NCI-H128 (cell line): ENCODE measurements at regions not wholly inside any gene's neighbourhood (a gene's known extent, or its start where the extent isn't known, plus 50 kb on each side); places are given as distances from the start of the nearest gene placed in this dataset.

Experiments
- DNase-seq: peaks from one replicate; lab custom pipeline; 2025; ENCODE audit not compliant: unreplicated experiment; lab: John Stamatoyannopoulos, UW

- DNase-seq, result no peak
These were observed 130.1 kb downstream of the C9orf50 start for GRCh38 chr9:129490583-129491486.

- DNase-seq, result no peak
These were observed 130.9 kb downstream of the C9orf50 start for GRCh38 chr9:129489838-129490582.

- DNase-seq, result no peak
These were observed 133.0 kb downstream of the C9orf50 start for GRCh38 chr9:129487658-129488483.

- DNase-seq, result no peak
These were observed 133.9 kb downstream of the C9orf50 start for GRCh38 chr9:129486756-129487657.

- DNase-seq, result no peak
These were observed 135.6 kb downstream of the C9orf50 start for GRCh38 chr9:129485145-129485774.

- no peak for DNase-seq
These were observed 136.4 kb downstream of the C9orf50 start for GRCh38 chr9:129484352-129485000.

- peak; percentile 23 for DNase-seq
These were observed 137.2 kb downstream of the C9orf50 start for GRCh38 chr9:129483415-129484351.

GRCh38 chr9:129482521-129483414, 138.1 kb downstream of the C9orf50 start:
- peak; percentile 75 for DNase-seq

GRCh38 chr9:129481810-129482511, 138.9 kb downstream of the C9orf50 start:
- DNase-seq, result no peak

GRCh38 chr9:129481424-129481809, 139.5 kb downstream of the C9orf50 start:
- DNase-seq, result no peak

- DNase-seq, result no peak
These were observed 140.2 kb downstream of the C9orf50 start for GRCh38 chr9:129480745-129481144.

- DNase-seq, result no peak
These were observed 140.7 kb downstream of the C9orf50 start for GRCh38 chr9:129480227-129480626.

- no peak for DNase-seq
These were observed 141.3 kb downstream of the C9orf50 start for GRCh38 chr9:129479631-129480011.

GRCh38 chr9:129478961-129479630, 141.8 kb downstream of the C9orf50 start:
- no peak for DNase-seq

- DNase-seq, result no peak
These were observed 142.4 kb downstream of the C9orf50 start for GRCh38 chr9:129478461-129478860.
